B cell (primary cell): ENCODE measurements at regions not wholly inside any gene's neighbourhood (a gene's known extent, or its start where the extent isn't known, plus 50 kb on each side); places are given as distances from the start of the nearest gene placed in this dataset.

Experiments
- ATAC-seq: fragments of 200-7000 bp; cut with Tn5 transposase; one replicate; pipeline ENCODE4 v1.10.0; 2021; ENCODE audit warnings: low read depth, mild to moderate bottlenecking, moderate number of reproducible peaks, moderate library complexity
- CTCF ChIA-PET: fragments of 350-600 bp; sonication (Branson Sonifier 250); formaldehyde crosslinking; loops from one replicate; lab custom pipeline; 2021; ENCODE audit warnings: antibody characterized with exemption, inconsistent platforms; lab: Charles Lee
- POLR2A ChIA-PET: fragments of 350-600 bp; sonication (Branson Sonifier 250); formaldehyde crosslinking; loops from one replicate; lab custom pipeline; 2021; ENCODE audit warnings: antibody characterized with exemption; lab: Charles Lee
- DNase-seq: peaks from one replicate; pipeline ENCODE4 v3.0.0; 2013
- H2AFZ ChIP-seq: 2 replicates; pipeline ENCODE4 v1.6.1; 2012; ENCODE audit warnings: mild to moderate bottlenecking, low read depth, low read length; ENCODE audit not compliant: insufficient read depth, poor library complexity, severe bottlenecking
- H3K27ac ChIP-seq, 2 donors: 1 replicate in 1 of 2; 2 replicates in 1 of 2; pipeline ENCODE4 v1.5.1; 2012 to 2013; ENCODE audit warnings: low read length in 2 of 2, mild to moderate bottlenecking in 2 of 2, moderate library complexity in 1 of 2
- H3K27me3 ChIP-seq, 4 experiments: fragments of 200-600 bp in 1 of 4; sonication (generic) in 1 of 4; replicated peaks in 1 of 4; 1 replicate in 2 of 4; 2 replicates in 2 of 4; pipeline versions ENCODE4 v1.6.1 to v1.7.0; 2013 to 2016; ENCODE audit warnings: low read length in 3 of 4, mild to moderate bottlenecking in 2 of 4, mixed read lengths in 1 of 4, moderate library complexity in 1 of 4; ENCODE audit not compliant: insufficient read depth in 4 of 4, control insufficient read depth in 3 of 4; ENCODE audit errors: control extremely low read depth in 1 of 4
- H3K36me3 ChIP-seq, 2 experiments: replicated peaks in 1 of 2; 1 replicate in 1 of 2; 2 replicates in 1 of 2; pipeline versions ENCODE4 v1.6.1 to v1.7.1; 2013; ENCODE audit warnings: low read length in 1 of 2; ENCODE audit not compliant: insufficient read depth in 2 of 2, control insufficient read depth in 1 of 2; ENCODE audit errors: control extremely low read depth in 1 of 2, extremely low read depth in 1 of 2
- H3K4me1 ChIP-seq, 2 donors: fragments of 200-600 bp in 1 of 2; sonication (generic) in 1 of 2; 1 replicate in 1 of 2; 2 replicates in 1 of 2; pipeline versions ENCODE4 v1.5.1 to v1.6.1; 2013 to 2017; ENCODE audit warnings: low read length in 2 of 2; ENCODE audit not compliant: control insufficient read depth in 2 of 2, insufficient read depth in 2 of 2
- H3K4me2 ChIP-seq: replicated peaks from 2 replicates; pipeline ENCODE3; 2012; ENCODE audit warnings: mild to moderate bottlenecking, low read depth, low read length; ENCODE audit not compliant: poor library complexity, severe bottlenecking
- H3K4me3 ChIP-seq, 5 experiments: fragments of 200-600 bp in 1 of 5; sonication (generic) in 1 of 5; 1 replicate in 3 of 5; 2 replicates in 2 of 5; pipeline versions ENCODE4 v1.5.1 to v1.7.0; 2011 to 2016; ENCODE audit warnings: low read length in 4 of 5, mild to moderate bottlenecking in 4 of 5, low read depth in 2 of 5, control low read depth in 1 of 5, moderate library complexity in 1 of 5; ENCODE audit not compliant: insufficient read depth in 1 of 5; ENCODE audit errors: control extremely low read depth in 1 of 5, extremely low read depth in 1 of 5
- H3K79me2 ChIP-seq: fragments of 200-600 bp; sonication (generic); one replicate; pipeline ENCODE4 v1.6.0; 2016; ENCODE audit warnings: low read length; ENCODE audit not compliant: control insufficient read depth, insufficient read depth
- H3K9ac ChIP-seq: fragments of 200-600 bp; sonication (generic); 2 replicates; pipeline ENCODE4 v1.6.1; 2017; ENCODE audit warnings: mild to moderate bottlenecking, low read length, moderate library complexity
- H3K9me3 ChIP-seq, 3 donors: one replicate each; pipeline versions ENCODE4 v1.6.1 to v1.7.1; 2013; ENCODE audit warnings: low read length in 2 of 3; ENCODE audit not compliant: control insufficient read depth in 2 of 3, insufficient read depth in 1 of 3; ENCODE audit errors: control extremely low read depth in 1 of 3
- H4K20me1 ChIP-seq: 2 replicates; pipeline ENCODE4 v1.6.0; 2012; ENCODE audit warnings: mild to moderate bottlenecking, low read length; ENCODE audit not compliant: insufficient read depth, control insufficient read depth, poor library complexity, severe bottlenecking
- H3K27ac Mint-ChIP-seq: one replicate; pipeline ENCODE4 v1.8.0; 2021; ENCODE audit warnings: mixed read lengths
- H3K27me3 Mint-ChIP-seq: one replicate; pipeline ENCODE4 v1.8.0; 2021; ENCODE audit warnings: mixed read lengths
- H3K4me1 Mint-ChIP-seq: one replicate; pipeline ENCODE4 v1.8.0; 2021; ENCODE audit warnings: mixed read lengths
- H3K4me3 Mint-ChIP-seq: one replicate; pipeline ENCODE4 v1.8.0; 2021; ENCODE audit warnings: mixed read lengths
- H3K9me3 Mint-ChIP-seq: one replicate; pipeline ENCODE4 v1.8.0; 2022; ENCODE audit warnings: mixed read lengths; ENCODE audit not compliant: insufficient read depth
- CTCF ChIP-seq: fragments of 200-600 bp; IDR thresholded peaks from one replicate; pipeline ENCODE4 v1.8.0; 2022; ENCODE audit warnings: antibody characterized with exemption, mild to moderate bottlenecking
- EZH2 ChIP-seq: IDR thresholded peaks from 2 replicates; pipeline ENCODE4 v1.6.1; 2012; ENCODE audit warnings: borderline replicate concordance, low read depth, mild to moderate bottlenecking, moderate library complexity, low read length; ENCODE audit not compliant: insufficient read depth, poor library complexity, severe bottlenecking
- WGBS: methylation state at CpG from one replicate; pipeline ENCODE4 v1.1.5; 2013; ENCODE audit warnings: missing lambda C conversion rate; ENCODE audit not compliant: insufficient coverage; 5-methylcytosine and 5-hydroxymethylcytosine counted together
- intact Hi-C: fragments of 100-400 bp; cut with micrococcal nuclease; formaldehyde crosslinking; loops from one replicate; pipeline ENCODE4 v1.10.0; 2022

DNA sequence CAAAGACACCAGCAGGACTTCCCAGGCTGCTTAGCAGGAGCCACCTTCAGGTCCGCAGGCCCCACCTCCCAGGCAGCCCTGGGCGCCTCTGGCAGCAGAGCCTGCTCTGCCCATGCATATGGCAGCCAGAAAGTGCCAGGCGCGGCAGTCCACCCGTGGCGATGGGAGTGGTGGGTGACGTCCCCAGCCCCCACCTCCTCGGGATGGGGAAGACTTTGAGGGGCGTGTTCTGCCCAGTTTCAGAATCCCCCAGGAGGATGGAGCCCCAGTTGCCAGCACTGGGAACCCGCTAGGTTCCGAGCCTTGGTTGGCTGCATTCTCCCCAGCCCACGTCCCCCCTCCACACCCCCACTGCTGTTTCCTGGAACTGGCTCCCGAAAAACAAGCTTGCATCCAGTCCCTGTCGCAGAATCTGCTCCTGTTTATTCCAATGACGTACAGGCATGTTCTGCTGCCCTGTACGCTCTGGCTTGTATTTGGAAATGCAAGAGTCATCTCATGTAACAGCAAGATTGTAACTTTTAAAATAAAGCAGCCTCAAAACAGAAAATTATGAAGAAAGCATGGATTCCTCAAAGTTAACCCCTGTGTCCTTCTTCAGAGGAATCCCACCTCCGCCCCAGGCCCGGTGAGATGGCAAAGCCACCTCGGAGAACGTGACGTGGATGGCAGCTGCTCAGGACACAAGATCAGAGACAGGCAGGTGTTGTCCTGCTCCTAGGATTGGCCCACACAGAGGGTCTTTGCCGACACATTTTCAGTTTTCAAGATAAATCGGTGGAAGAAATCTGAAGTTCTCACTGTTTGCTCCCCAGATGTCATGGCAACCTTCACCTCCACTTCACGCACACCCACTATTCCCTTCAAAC, 87.8 kb upstream of the PPP2R2D start:
- Histone ChIP-seq H3K36me3 (no peaks in the 10 kb centered on the region), H3K27me3 (no peaks in the 10 kb centered on the region), H3K4me2 (no peak overlapping the region), H3K9me3 (no peaks in the 10 kb centered on the region), H2AFZ (no peak overlapping the region), H3K9ac (no peak overlapping the region), H3K4me1 (no peaks in the 10 kb centered on the region), H4K20me1 (no peaks in the 10 kb centered on the region), H3K79me2 (no peaks in the 10 kb centered on the region), H3K27ac (no peak overlapping the region), H3K4me3 (no peak overlapping the region)
- H3K9me3 Mint-ChIP-seq = no peaks in the 10 kb centered on the region
- WGBS = 93% methylated on average over 16 of the region's 24 CpGs
- ChIA-PET POLR2A (no interaction called here), CTCF (no interaction called here)
- no peak for ATAC-seq
- intact Hi-C loops = no loop called here
- H3K4me1 Mint-ChIP-seq = no peaks in the 10 kb centered on the region
- H3K4me3 Mint-ChIP-seq = no peak overlapping the region
- H3K27me3 Mint-ChIP-seq = peaks cover 12% of the 10 kb centered on the region
- DNase-seq = no peak
- H3K27ac Mint-ChIP-seq = no peak overlapping the region
- TF ChIP-seq EZH2 = no peak
- no peak for TF ChIP-seq CTCF

GRCh38 chr10:131814567-131815265, 86.1 kb upstream of the PPP2R2D start:
- Mint-ChIP-seq H3K4me3 (no peak overlapping the region), H3K4me1 (no peaks in the 10 kb centered on the region), H3K27ac (no peak overlapping the region), H3K9me3 (no peaks in the 10 kb centered on the region), H3K27me3 (peaks cover 4% of the 10 kb centered on the region)
- no peaks in the 10 kb centered on the region for H4K20me1 ChIP-seq
- no peaks in the 10 kb centered on the region for H3K27me3 ChIP-seq
- no peak for TF ChIP-seq EZH2
- no peak for TF ChIP-seq CTCF
- H3K9me3 ChIP-seq = peaks cover 0 to 2% (median 0%) of the 10 kb centered on the region in 3 donors
- no peaks in the 10 kb centered on the region for H3K79me2 ChIP-seq
- ATAC-seq (no peak), DNase-seq (no peak)
- no peak overlapping the region for H3K4me2 ChIP-seq
- ChIA-PET CTCF (interaction anchor here (0.7 kb wide), 1 partner anchor 23 kb away, joined by 3 read pairs; no protein-coding TSS in a partner anchor), POLR2A (no interaction called here)
- no peaks in the 10 kb centered on the region for H3K36me3 ChIP-seq
- no peak overlapping the region for H3K9ac ChIP-seq
- no peak overlapping the region for H3K4me3 ChIP-seq
- no peaks in the 10 kb centered on the region for H3K4me1 ChIP-seq
- no peak overlapping the region for H3K27ac ChIP-seq
- 88% methylated on average over 21 of the region's 24 CpGs for WGBS
- intact Hi-C loops = no loop called here
- H2AFZ ChIP-seq = no peak overlapping the region
